ENCODE measurements at regions not wholly inside any gene's neighbourhood (a gene's known extent, or its start where the extent isn't known, plus 50 kb on each side); places are given as distances from the start of the nearest gene placed in this dataset.

DNA sequence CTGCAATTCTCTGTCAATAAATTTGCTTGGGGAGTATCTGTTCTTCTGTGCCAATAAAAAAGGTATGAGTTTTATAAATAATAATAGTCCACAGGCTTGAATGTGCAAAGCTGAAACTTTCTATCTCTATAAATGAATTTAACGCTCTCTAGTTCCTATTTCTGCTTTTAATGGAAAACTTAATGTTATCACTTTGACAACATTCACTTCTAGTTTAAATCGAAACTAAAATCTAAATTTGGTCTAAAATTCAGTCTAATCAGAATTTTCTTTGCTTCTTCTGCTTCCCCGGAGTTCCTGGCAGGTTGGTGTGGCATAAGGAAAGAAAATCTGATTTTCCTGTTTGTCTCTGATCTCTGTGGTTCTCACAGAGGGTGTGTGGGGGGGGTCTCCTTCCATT, 450.1 kb upstream of the TBL1XR1 start:
- TF ChIP-seq POLR2A (IDR thresholded peaks at IDR 0.05): no peak
- TF ChIP-seq, protein P1, sequence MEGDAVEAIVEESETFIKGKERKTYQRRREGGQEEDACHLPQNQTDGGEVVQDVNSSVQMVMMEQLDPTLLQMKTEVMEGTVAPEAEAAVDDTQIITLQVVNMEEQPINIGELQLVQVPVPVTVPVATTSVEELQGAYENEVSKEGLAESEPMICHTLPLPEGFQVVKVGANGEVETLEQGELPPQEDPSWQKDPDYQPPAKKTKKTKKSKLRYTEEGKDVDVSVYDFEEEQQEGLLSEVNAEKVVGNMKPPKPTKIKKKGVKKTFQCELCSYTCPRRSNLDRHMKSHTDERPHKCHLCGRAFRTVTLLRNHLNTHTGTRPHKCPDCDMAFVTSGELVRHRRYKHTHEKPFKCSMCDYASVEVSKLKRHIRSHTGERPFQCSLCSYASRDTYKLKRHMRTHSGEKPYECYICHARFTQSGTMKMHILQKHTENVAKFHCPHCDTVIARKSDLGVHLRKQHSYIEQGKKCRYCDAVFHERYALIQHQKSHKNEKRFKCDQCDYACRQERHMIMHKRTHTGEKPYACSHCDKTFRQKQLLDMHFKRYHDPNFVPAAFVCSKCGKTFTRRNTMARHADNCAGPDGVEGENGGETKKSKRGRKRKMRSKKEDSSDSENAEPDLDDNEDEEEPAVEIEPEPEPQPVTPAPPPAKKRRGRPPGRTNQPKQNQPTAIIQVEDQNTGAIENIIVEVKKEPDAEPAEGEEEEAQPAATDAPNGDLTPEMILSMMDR (IDR thresholded peaks at IDR 0.05 in 8 of 11, conservative IDR thresholded peaks at IDR 0.05 in 3 of 11): no peak

Measured in spleen (tissue), 7 donors.